ENCODE measurements at regions not wholly inside any gene's neighbourhood (a gene's known extent, or its start where the extent isn't known, plus 50 kb on each side); places are given as distances from the start of the nearest gene placed in this dataset.
"Not testable (repeated sequence)": the region's sequence is repeated elsewhere in the genome, so short reads cannot be mapped to it uniquely, and the experiment has no call there.

DNA sequence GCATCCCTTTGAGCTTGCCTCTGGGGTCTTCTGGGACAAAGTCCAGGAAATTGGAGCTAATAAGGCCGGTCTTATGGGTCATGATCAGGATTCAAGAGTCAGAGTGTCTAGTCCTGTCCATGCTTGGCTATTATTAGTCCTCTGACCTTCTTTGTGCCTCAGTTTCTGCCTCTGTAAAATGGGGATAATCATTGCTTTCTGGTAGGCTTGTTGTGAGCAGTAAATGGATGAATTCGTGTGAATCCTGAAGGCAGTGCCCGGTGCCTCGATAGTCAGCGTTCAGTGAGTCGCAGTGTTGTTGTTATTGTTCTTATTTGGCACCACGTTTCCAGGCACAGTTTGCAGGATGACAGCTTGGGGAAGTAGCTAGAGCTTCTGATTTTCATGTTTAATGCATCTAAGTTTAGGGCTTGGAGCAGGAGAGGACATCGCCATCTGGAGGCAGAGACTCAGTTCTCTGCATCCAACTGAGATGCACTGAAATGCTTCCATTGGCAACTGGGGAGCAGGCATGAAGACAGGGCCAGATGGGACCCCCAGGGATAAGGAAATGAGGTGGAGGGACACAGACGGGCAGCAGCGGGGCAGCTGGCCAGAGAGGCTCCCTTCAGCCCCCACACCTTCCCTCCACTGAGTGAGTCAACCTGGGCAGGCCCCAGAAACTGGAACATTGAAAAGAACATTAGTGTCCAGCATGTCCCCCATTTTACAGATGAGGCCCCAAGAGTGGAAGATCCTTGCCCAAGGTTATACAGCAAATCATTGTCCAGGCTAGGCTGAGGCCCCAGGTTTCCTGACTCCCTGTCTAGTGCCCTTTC is 160.3 kb downstream of the PTPRU start:
- peak in 1 of 3 donors; percentile 40 for DNase-seq

GRCh38 chr1:29395736-29396437 is 159.6 kb downstream of the PTPRU start:
- no peak for DNase-seq

DNA sequence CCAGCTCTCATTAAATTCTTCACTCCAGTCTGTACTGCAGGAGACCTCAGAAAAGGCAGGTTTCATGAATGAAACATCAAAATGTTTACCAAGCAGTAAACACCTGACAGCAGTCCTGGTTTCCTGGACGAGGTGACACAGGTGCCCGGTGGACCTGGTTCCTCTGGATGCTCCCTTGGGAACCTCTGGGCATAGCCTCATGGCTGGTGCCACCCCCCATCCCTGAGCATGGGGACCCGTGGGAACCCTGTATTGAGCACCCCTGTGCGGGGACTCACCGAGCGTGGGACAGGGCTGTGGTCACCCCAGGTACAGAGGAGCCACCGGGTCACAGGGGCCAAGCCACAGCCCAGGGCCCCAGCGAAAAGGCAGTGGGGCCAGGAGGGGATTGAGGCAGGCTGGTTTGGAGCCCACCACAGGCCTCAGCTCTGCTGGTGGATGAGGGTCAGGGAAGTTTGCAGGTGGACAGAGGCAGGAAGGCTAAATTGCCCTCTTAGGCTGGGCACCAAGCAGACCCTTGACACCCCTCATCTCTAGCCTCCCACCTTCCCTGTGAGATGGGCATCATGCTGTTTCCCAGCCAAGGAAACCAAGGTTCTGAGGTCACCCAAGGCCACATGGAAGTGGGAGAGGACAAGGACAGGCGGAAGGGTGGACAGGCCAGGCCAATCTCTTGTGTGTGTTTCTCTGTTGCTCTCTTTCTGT is 158.4 kb downstream of the PTPRU start:
- DNase-seq, result no peak

- no peak for DNase-seq
Measured at GRCh38 chr1:29393451-29393826, 157.1 kb downstream of the PTPRU start.

- DNase-seq, result no peak
Measured at GRCh38 chr1:29392486-29393450, 156.4 kb downstream of the PTPRU start.

GRCh38 chr1:29392036-29392435 is 155.7 kb downstream of the PTPRU start:
- no peak for DNase-seq

DNA sequence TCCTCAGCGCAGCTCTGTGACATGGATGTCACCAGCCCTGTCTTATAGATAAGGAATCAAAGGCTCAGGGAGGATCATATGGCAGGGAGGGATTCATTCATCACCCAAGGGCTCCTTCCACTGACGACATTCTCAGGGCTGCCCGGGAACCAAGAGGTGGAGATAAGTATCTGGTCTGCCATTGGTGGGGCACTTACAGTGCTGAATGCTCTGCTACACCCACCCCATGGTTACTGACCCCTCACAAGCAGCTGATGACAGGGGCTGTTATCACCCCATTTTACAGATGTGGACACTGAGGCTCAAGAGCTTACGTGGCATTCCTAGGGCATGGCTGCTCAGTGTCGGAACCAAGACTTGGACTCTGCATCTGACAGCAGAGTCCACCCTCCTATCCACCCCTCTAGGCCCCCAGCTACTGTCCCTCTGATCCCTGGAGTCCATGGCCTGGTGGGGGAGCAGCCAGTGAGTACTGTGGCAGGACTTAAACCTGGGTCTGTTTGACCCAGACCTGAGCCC is 155.1 kb downstream of the PTPRU start:
- no peak for DNase-seq

- no peak for DNase-seq
Measured at GRCh38 chr1:29390491-29391361, 154.4 kb downstream of the PTPRU start.

DNA sequence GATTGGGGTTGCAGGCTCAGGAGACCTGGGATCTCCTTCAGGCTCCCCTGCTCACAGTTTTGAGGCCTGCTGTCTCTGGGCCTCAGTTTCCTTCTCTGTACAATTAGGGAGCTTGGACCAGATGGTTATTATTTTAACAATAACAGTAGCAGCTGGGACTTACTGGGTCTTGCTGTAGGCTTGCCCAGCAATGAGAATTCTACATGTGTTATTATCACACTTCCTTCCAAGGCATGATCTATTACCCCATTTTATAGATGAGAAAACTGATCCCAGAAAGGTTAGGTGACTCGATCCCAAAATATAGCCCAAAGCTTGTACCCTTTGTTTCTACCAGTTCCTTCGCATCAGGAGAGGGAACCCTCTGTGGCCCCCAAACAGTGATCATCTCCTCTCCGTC is 153.8 kb downstream of the PTPRU start:
- DNase-seq, result no peak

DNA sequence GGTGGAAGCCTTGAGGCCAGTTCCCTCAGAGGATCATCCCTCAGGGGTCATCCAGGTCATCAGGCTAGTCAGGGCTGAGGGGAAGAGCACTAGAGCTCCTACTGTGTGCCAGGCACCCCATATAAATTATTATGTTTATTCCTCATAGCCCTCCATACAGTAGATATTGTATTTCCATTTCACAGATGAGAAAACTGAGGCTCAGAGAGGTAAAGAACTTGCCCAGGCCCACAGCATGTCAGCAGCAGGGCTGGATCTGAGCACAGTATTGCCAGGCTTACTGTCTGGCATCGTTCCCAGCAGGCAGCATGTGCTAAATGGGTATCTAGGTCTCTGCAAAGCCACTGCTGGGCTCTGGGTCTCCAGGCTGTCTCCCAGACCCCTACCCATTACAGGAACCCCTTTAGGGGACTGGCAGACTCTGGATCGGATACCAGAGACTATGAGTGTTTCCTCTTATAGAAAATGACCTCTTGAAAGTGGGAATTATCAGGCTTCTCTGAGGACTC is 153.3 kb downstream of the PTPRU start:
- DNase-seq, result no peak

DNA sequence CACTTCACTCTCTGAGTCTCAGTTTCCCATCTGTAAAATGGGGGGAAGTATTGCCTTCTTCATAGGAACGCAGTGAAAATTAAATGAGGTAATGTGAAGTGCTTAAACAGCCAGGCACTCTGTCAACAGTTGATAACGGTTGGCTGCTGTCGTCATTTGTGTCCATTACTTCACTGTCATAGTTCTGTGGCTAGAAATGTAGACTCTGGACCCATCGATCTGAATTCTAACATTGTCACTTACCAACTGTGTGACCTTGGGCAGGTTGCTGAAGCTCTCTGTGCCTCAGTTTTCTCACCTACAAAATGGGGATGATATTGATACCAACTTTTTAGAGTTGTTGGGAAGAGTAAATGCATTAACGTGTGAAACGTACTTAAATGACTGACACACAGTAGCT is 152.6 kb downstream of the PTPRU start:
- no peak for DNase-seq

DNA sequence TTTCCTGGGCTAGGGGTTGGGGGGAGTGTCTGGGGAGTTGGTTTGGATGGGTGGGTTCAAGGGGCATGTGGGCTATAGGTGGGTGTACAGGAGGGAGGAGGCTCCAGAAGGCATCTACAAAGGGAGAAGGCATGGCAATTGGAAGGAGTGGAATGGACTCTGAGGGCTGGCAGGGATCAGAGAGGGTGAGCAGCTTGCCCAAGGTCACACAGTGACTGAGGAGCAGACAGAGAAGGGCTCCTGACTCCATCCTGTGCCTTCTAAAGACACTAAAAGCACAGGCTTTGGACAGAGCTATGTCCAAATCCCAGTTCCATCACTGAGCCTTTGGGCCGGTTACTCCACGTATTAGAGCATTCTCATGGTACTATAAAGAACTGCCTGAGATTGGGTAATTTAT is 151.8 kb downstream of the PTPRU start:
- DNase-seq, result no peak

- DNase-seq, result no peak
Measured at GRCh38 chr1:29387210-29387609, 150.9 kb downstream of the PTPRU start.

DNA sequence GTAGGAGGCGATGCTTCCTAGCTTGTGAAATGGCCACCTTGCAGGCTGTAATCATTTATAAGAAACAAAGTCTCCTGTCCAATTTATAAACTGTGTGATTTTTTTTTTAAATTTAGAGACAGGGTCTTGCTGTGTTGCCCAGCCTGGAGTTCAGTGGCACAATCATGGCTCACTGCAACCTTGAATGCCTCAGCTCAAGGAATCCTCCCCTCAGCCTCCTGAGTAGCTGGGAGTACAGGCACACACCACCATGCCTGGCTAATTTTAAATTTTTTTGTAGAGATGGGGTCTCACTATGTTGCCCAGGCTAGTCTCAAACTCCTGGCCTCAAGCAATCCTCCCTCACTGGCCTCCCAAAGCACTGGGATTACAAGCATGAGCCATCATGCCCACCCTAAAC is 150.1 kb downstream of the PTPRU start:
- not testable (repeated sequence) for DNase-seq

- no peak for DNase-seq
Measured at GRCh38 chr1:29385966-29386365, 149.6 kb downstream of the PTPRU start.

GRCh38 chr1:29384496-29385015 is 148.2 kb downstream of the PTPRU start:
- no peak for DNase-seq

DNA sequence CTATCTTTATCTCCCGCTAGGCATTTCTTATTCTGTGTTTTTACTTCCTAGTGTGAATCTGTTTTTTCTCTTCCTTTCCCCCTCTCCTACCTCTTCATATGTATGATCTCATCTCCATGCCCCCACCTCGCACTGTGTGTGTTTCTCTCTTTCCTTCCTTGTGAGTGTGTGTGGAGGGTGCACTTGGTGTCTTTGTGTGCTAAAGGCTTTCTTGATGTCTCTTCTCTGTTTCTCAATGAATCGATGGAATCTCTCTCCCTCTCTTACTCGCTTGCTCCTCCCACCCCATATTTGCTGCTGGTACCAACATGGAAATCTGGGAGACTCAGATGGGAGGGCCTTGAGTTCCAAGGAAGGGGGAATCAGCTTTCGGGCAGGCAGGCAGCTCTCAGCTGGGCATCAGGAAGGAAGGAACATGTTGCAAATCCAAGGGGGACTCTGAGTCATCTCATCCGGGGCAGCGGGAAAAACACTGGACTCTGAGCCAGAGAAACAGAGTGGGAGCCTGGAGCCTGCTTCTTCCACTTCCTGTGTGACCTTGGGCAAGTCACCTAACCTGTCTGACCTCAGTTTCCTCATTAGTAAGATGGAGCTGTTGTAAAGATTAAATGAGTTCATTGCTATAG is 147.5 kb downstream of the PTPRU start:
- no peak for DNase-seq

- no peak for DNase-seq
Measured at GRCh38 chr1:29382851-29383745, 146.8 kb downstream of the PTPRU start.
